Right kidney (tissue), 1 donor: ENCODE measurements at regions not wholly inside any gene's neighbourhood (a gene's known extent, or its start where the extent isn't known, plus 50 kb on each side); places are given as distances from the start of the nearest gene placed in this dataset.

Source experiments
- DNase-seq: peaks from one replicate; pipeline ENCODE4 v3.0.0-alpha.2; 2016

DNA sequence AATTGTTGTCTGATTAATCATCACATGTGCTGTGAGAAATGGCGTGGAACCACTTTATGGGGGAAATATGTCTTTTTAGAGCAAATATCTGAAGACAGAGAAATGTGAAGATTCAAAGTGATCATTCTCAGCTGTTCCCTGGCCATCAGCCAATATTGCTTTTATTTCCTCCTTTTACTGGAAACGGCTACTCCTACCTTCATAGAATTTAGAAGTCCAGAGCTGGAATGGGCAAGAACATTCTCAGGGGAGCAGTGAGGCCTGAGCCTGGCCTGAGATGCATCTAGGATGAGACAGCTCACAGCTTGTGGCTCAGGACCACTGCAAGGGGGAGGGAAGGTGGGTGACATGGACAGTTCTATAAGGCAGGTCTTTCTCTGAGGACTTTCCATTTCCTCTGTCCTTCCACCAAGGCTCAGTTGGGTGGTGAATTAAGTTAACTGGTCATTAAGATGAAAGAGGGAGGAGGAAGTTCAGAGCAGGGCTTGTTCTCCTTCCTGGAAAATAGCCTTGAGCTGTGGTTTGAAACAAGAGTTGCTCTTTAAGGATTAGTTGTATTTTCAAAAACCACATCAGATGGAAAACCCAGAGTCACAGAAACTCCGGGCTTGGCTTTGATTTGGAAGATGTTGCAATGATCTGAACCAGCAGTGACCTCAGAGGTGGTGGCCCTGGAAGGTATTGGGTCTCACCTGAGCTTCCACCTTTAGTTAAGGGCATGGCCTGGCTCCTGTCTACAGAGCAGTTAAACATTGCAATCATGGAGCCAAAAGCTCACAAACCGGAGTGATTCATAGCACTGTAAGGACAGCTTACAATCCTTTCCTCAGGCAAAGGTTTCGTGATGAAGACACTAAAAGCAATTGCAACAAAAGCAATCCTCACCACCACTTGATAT lies 144.3 kb downstream of the VAPA start:
- no peak for DNase-seq

DNA sequence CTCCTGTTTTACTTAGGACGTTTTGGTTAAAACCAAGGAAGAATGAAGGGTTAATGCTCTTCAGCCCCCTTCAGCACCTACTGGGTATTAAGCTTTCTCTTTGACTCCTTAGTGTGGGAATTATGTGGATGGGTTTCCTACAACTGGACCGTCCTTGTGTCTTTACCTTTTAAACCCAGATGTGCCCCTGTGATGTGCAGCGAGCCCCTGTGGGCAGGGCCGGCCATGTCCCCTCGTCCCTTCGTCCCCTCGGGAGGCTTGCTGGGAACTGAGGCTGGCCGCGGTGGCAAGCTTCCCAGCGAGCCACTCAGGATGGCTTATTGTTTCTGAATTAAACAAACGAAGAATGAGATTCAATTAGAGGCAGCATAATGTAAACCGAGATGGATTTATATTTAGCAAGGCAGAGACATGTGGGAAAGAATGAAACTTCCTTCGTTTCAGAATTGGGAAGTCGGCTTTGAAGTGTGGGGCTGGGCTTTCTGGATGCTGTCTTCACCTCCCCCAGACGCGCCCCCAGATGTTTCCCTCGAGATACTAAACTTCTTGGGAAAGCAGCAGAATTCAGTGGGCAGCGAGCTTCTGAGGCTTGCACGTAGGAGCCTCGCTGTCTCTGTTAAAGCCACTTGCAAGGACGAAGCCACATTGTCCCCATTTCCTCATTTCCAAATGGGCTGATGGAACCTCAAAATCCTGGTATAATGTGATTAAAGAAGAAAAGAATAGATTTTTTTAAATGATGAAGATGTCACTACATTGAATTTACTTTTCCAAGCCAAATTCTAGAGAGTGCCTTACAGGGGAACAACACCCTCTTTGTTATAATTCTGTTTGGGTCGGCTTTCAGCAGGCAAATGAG lies 146.0 kb downstream of the VAPA start:
- DNase-seq, result no peak

DNA sequence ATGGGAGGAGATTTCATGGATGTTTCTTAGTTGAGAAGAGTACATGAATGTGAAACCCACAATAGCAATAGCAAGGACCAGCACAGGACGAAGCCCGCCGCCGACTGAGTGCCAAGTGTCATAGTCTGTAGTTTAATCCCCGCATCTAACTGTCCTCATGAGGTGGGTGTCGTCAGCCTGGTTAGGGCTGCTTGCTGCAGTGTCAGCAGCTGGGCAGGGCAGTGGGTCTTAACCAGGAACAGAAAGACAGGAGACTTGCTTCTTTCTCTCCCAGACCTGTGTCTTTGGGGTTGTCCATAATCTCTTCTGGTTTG lies 146.6 kb downstream of the VAPA start:
- no peak for DNase-seq

DNA sequence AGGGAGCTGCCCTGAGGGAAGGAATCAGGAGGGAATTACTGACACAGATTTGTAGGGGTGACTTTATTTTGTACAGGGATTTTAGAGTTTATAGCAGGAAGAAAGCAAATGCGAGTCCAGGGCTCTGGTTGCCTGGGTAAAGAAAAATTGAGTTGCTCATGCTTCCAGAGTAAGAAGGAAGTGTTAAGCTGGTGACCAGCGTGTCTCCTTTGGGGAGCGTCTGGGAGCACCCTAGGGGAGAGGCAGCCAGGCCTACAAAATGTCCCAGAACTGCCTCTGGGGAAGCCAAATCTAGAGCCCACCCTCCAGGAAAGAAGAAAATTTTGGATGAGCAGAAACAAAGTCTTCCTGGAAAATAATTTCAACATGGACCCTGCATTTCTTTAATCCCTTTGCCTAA lies 147.0 kb downstream of the VAPA start:
- no peak for DNase-seq

DNA sequence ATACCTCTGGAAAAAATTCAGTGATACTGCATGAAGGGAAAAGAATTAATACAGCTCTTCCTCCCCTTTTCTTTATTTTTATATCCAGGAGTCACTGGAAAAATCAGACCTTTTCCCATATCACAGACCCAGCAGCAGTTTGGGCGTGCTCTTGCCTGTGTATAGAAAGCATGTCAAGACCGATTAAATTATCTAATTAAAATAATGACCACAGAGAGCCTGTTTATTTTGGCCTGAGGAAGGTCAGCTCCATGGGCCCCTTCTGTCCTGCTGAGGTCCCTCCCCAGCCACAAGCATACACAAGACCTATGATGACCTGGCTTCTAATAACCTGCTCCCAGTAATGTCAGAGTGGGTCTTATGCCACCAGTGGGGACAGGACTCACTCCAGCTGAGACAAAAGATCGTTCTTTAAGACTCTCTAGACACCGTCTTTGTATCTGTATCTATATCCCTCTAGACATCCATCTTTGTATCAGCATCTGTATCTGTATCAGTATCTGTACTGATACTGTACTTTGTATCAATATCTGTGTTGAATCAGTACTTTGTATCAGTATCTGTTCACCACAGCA lies 147.8 kb downstream of the VAPA start:
- no peak for DNase-seq

DNA sequence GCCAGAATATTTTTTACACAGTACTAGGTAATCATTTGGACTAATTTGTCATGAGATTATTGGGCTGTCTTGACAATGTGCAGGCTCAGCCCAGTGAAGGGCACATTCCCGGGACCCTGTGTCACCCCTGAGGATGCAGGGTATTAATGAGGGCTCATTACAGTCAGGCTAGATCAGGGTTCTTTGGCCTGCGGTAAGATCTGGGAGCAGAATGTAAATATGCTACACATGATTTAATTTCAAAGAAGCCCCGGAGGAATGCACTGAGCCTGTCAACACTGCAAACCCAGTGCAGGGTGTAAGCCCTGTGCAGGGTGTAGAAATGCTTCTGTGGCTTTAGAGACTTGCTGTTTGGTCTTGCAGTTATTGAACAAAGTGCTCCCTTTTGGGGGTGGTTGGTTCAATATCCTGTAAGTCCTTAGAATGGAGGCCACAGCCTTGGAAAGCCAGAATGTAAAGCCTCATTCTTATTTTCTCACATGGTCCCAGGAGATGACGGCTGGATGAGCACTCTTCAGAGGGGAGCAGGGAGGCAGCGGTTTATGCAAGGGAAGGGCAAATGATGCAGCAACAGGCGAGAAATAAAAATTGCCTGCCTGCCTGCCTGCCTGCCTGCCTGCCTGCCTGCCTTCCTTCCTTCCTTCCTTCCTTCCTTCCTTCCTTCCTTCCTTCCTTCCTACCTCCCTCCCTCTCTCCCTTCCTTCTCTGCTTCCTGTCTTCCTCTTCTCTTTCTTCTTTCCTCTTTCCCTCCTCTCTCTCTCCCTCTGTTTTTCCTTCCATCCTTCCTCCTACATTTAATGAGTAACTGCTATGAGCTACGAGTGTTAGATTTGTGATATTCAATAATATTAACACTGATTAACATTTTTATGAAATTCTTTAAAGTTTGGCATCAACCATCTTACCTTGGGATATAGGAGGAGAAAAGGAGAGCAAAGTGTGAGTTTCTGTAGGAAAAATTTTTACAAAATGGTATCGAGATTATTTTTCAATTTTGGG lies 148.8 kb downstream of the VAPA start:
- DNase-seq, result no peak

DNA sequence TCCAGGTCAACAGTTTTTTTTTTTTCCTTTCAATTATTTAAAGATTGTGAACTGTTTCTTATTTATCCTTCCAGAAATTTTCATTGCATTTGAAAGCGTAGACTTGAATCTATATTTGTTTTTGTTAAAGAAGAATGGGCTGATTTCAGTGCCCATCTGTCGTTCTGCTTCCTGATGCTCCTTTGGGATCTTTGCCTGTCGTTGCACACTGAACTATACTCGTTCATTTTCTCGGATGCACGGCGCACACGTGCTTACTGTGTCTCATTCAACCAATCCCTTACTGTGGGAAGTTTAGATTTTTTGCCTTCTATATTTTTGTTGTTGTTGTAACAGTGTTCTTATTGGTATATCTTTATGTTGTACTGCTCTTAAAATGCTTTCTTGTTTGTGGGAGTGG lies 149.7 kb downstream of the VAPA start:
- no peak for DNase-seq

DNA sequence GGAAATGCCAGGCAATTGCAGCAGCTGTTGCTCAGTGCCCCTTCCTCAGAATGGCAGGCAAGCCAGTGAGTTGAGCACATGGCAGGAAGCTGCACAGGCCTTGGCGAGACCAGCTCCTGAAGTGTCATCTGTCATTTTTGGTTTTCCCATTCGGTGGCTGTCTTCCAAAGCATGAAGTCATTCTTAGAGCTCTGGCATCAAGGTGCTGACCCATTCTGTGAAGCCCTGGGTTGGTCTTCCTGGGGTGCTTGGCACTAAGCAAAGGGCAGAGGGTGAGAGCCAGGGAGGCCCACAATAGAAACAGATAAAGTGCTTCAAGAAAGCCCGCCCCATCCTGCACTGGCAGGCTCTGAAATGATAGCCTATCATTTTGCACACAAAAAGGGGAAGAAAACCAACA lies 150.5 kb downstream of the VAPA start:
- DNase-seq, result no peak

DNA sequence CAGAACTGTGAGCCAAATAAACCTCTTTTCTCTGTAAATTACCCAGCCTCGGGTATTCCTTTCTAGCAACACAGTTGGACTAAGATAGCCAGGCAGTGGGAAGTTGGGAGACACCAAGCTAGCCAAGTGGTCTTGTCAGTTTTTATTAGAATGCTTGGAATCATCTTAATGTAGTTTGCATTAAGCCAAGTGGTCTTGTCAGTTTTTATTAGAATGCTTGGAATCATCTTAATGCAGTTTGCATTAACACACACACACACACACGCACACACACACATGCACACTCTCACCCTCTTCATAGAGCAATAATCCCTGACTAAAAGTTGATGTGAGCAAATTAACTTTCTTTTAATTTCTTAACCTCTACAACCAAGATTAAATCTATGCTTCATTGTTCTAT lies 151.5 kb downstream of the VAPA start:
- DNase-seq, result no peak

DNA sequence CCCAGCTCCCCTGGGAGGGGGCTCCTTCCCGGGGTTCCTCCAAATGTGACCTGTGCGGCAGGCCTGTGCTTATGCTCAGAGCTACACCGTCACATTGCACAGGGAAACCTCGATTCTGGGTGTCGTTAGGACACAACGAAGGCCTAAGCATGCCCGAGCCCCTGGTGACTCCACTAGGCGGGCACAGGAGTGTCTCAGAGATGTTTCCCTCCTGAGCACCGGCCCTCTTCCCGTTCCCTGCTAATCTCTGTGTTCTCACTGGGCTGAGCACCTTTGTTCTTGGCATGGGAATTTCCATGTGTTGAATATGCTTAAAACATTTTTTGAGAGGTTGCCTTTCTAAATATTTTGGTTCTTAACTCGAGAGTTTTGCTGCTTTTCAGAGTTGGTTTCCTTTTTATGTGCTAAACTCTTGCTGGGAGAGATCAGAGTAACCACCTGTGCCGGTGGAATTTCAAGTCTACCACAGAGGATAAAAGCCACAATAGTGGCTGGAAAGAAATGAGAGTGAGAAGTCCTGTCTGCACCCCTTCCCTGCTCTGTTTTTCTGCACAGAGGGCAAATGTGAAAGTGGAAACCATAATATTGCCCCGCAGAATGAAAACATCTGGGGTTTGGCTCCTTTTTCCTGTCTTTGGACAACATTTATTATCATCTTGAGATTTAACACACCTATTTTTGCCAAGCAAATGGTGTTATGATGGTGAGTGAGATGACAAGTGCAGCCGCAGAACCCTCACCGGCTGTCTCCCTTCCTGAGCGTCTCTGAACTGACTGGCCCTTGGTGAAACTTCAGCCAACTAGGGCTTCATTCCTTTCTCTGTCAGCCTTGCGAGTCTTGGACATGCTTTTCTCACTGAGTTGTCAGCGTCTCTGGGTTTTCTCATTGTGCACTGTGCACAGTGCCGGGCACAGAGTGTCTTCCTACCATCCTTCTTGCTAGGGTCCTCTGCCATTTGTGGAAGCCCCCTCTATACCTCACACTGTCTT lies 154.1 kb downstream of the VAPA start:
- no peak for DNase-seq

DNA sequence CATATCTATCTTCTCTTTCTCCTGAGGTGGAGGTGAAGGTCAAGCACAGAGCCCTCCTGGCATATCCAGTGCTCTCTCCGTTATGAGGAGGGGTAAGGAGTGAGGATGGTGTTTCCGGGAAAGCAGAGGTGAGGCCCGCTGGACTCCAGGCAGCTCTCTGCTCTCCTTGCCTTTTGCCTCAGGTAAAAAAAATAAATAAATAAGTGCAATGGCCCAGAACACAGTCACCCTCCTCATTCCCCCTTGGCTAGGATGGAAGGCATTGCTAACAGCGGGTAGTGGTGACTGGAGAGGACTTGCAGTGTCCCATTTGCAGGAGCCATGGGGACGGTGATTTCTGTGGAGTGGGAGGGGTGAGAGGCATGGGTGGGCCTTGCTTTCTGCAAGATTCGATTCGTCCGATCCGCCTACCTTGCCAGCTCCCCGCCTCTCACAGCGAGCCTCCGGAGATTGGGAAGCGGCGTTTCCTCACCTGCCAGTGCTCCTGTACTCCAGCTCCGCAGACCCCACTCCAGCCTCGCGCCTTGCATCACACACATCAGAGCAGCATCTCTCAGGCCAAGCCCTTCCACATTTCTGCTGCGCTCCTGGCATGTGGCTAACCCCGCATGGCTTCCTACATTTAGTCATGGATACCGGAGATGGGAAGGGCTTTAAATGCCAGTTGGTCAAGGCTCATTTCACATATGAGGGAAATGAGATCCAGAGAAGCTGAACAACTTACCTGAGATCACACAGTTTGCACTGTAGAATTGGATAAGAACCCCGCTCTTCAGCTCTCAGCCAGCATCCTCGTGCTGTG lies 155.2 kb downstream of the VAPA start:
- peak; percentile 43 for DNase-seq

DNA sequence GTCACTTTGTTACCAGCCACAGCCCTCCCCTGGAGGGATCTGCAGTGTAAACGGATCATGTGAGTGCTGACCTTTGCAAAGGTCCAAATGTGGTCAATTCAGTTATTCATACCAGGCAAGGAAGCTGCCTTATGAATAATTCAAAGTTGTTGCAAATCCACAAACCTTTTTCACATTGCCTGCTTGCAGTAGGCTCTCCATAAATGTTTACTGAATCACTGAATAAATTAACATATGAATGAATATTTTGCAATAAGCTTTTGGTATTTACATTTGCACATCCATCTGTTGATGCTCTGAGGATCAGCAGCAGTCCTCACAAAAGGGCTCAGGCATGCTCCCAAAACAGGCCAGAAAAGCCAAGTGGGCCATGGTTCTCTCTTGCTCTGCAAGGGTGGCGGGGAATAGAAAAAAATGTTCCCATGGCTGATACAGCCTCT lies 156.8 kb downstream of the VAPA start:
- no peak for DNase-seq

DNA sequence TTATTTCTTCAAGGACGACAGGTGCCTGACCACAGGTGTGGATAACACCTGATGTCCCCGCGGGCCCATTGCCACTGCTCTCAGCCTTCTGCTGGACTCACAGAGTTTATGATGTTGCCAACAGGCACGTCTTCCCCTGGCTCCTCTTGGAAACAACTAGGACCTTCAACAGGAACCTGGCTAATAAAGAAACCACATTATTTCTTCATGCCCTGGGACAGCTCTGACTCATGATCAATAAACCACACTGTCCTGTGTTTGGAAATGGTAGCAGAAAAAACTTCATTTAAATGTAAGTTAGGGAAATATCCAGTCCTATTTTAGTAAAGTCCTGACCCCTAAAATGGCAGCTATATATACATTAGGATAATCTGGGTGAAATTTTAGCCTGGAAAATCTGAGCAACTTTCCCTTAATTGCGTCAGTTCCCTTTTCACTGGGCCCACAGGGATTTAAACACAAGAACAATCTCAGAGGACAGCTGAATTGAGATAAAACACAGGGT lies 158.9 kb downstream of the VAPA start:
- no peak for DNase-seq

DNA sequence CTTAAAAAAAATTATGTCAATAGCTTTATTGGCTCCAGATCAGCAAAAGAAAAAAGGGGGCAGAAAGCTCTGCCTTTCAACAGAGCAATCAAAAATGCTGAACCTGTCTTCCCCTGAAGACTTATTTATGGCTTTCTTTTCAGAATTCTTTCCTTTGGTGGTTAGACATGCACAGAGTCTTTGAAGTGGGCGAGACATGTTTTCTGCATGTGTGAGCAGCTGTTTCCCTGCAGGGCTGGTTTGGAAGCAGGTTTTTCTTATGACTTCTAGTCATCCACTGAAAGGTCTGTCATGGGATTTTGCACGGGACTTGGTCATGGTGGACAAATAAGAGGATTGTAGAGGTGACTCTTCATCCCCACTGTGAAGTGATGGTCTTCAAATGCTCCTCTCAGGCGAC lies 160.3 kb downstream of the VAPA start:
- no peak for DNase-seq

DNA sequence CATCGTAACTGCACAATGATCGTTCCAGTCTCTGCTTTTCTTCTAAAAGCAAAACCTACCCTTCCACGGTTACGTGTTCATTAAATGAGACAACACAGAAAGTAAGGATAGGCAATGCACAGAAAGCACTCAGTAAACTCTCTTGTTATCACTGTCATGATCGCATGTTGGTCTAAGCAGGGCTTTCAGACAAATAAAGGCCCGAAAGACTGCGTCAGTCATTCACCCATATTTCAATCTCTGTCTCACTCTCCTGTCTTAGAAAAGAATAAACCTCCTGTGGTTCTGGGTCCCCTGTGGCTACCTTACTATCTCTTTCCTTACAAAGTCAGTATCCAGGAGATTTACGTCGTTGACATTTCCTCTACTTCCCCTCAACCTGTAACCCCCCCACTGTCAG lies 160.9 kb downstream of the VAPA start:
- no peak for DNase-seq

DNA sequence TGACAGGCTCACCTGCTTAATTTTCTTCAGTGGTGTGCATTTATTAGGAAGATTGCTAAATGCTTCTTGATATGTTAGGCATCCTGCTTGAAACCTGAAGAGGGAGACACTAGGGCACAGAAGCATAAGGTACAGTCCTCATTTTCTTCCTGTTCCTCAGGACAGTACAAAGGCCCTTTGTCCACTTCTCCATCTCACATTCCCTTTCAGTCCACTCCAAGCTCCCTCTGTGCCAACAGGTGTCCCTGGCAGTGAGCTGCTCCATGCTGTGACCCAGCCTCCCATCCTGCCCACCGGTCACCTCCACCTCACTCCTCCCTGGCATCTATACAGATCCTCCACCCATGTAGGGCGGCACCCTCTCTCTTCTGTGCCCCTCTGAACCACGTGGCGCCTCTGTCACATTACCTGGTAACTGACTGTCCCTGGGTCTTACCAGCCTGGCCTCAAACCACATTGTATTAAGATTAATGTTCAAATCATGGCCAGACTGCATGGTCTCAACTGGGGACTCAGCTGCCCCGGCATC lies 162.8 kb downstream of the VAPA start:
- no peak for DNase-seq

DNA sequence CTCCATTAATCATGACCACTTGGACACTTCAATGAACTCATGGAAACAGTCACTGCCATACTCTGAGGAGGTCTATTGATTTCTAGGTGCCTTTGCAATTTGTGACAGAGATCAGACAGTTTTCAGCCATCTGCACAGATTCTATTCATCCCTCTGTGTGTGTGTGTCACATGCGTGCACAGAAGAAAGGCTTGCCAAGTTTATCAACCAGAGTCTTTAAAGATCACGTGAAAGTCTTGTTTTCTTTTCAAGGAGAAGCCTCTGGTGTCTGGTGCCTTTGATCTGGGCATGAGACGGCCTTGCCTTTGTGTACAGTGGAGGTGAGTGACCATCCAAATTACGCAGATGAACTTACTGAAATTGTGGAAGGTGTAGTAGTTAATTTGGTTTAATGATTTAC lies 164.2 kb downstream of the VAPA start:
- DNase-seq, result no peak

DNA sequence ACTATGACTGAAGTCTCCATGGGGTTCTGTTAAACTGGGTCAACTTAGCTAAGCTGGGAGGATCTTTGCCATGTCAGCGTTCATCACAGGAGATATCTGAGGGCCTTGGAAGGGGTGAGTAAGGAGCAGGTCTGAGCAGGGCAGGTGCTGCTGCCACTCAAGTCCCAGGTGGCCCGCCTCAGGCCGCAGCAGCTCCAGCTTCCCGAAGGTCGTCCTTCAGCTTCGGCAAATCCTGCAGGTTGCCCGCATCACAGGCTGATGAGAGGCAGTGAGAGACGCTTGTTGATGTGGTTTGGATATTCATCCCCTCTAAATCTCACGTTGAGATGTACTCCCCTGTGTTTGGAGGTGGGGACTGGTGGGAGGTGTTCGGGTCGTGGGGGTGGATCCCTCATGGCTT lies 166.6 kb downstream of the VAPA start:
- DNase-seq, result no peak

DNA sequence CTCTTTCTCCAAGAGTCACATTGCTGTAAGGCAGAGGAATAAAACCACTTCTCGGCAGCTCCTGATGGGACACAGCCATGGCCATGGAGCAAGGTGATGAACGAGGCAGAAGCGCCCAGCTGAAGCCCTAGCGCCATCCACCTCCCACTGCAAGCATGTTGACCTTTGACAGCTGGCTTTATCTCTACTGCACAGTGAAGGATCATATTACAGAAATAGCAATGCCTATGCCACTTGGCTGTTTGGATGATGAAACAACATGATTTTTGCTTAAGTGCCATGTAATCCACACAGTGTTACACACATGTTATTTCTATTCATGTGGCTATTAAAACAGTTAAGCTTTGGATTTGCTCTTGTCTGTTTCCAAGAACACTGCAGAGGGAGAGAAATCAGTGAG lies 167.7 kb downstream of the VAPA start:
- DNase-seq, result no peak
